ENCODE measurements at regions not wholly inside any gene's neighbourhood (a gene's known extent, or its start where the extent isn't known, plus 50 kb on each side); places are given as distances from the start of the nearest gene placed in this dataset.

GRCh38 chr5:54370982-54371381 is 60.6 kb upstream of the ARL15 start:
- DNase-seq (ENCODE audit: low read depth in 2 of 3, low spot score in 2 of 3): no peak

- no peak for DNase-seq (ENCODE audit: low read depth in 2 of 3, low spot score in 2 of 3)
Measured at GRCh38 chr5:54367844-54368243, 57.5 kb upstream of the ARL15 start.

- DNase-seq (ENCODE audit: low read depth in 2 of 3, low spot score in 2 of 3): no peak
Measured at GRCh38 chr5:54366707-54367106, 56.3 kb upstream of the ARL15 start.

- no peak for DNase-seq (ENCODE audit: low read depth in 2 of 3, low spot score in 2 of 3)
Measured at GRCh38 chr5:54363669-54364068, 53.3 kb upstream of the ARL15 start.

GRCh38 chr5:54362992-54363625 is 52.7 kb upstream of the ARL15 start:
- DNase-seq (ENCODE audit: low read depth in 2 of 3, low spot score in 2 of 3): no peak

- no peak for DNase-seq (ENCODE audit: low read depth in 2 of 3, low spot score in 2 of 3)
Measured at GRCh38 chr5:54362434-54362833, 52.1 kb upstream of the ARL15 start.

GRCh38 chr5:54361691-54362411 is 51.5 kb upstream of the ARL15 start:
- DNase-seq (ENCODE audit: low read depth in 2 of 3, low spot score in 2 of 3): no peak

- DNase-seq (ENCODE audit: low read depth in 2 of 3, low spot score in 2 of 3): no peak
Measured at GRCh38 chr5:54360925-54361662, 50.7 kb upstream of the ARL15 start.

Measured in hematopoietic multipotent progenitor cell (in vitro differentiated cells).